ENCODE measurements at regions not wholly inside any gene's neighbourhood (a gene's known extent, or its start where the extent isn't known, plus 50 kb on each side); places are given as distances from the start of the nearest gene placed in this dataset.

DNA sequence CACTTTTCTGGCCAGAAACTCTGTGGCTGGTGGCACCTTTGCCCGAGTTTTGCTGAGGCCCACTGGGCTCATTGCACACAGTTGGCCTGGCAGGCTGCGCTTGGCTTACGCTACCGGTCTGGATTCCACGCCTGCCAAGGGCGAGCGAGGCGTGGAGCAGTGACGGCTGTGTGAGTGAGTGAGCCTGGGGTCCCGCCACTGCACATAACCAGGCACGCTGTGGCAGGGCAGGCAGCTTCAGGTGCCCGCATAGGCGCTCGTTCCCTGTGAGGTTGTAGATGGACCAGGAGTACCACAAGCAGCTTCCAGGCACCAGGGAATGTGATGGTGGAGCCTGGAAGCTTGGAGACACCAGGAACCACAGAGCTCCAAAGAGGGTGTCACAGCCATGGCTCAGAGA lies 190.1 kb upstream of the DEFB112 start:
- Histone ChIP-seq H3K4me2 (ENCODE audit: low read length, poor library complexity, severe bottlenecking) (no peak overlapping the region), H3K18ac (ENCODE audit: low read depth in 1 of 2, low read length in 2 of 2) (no peak overlapping the region), H3K27me3 (ENCODE audit: control insufficient read depth in 1 of 2, insufficient read depth in 1 of 2, low read length in 2 of 2) (no peaks in the 10 kb centered on the region), H4K8ac (ENCODE audit: low read length) (no peak overlapping the region), H2BK15ac (ENCODE audit: low read depth, poor library complexity, severe bottlenecking) (no peak overlapping the region), H3K9me3 (ENCODE audit: control insufficient read depth, low read length) (no peaks in the 10 kb centered on the region), H2BK120ac (ENCODE audit: low read depth, low read length) (no peak overlapping the region), H3K36me3 (ENCODE audit: control insufficient read depth in 1 of 2, insufficient read depth in 2 of 2, low read depth in 1 of 2, low read length in 2 of 2) (no peaks in the 10 kb centered on the region), H3K27ac (ENCODE audit: low read length, poor library complexity, severe bottlenecking) (no peak overlapping the region), H3K14ac (ENCODE audit: low read length in 2 of 2) (no peak overlapping the region), H2AFZ (ENCODE audit: low read depth, low read length) (no peak overlapping the region), H3K4me3 (ENCODE audit: insufficient read depth in 1 of 2, low read depth in 1 of 2, low read length in 2 of 2) (no peak overlapping the region), H3K4me1 (ENCODE audit: control insufficient read depth, insufficient read depth, low read depth, low read length) (peaks cover 2% of the 10 kb centered on the region), H2BK5ac (ENCODE audit: low read depth, low read length, poor library complexity, severe bottlenecking) (no peak overlapping the region), H3K4ac (ENCODE audit: low read depth in 1 of 2, low read length in 2 of 2) (no peak overlapping the region), H3K23ac (ENCODE audit: low read length in 2 of 2) (no peak overlapping the region), H3K9ac (ENCODE audit: low read length) (no peak overlapping the region), H4K91ac (ENCODE audit: low read length) (peak overlapping the region; percentile 61), H3K79me1 (replicated peaks; ENCODE audit: low read length, poor library complexity, severe bottlenecking) (no peaks in the 10 kb centered on the region), H2BK12ac (ENCODE audit: low read length in 2 of 2) (no peak overlapping the region), H2AK5ac (ENCODE audit: low read length, severe bottlenecking) (no peak overlapping the region)
- DNase-seq = no peak
- WGBS = 93% methylated on average over 14 of the region's 14 CpGs

DNA sequence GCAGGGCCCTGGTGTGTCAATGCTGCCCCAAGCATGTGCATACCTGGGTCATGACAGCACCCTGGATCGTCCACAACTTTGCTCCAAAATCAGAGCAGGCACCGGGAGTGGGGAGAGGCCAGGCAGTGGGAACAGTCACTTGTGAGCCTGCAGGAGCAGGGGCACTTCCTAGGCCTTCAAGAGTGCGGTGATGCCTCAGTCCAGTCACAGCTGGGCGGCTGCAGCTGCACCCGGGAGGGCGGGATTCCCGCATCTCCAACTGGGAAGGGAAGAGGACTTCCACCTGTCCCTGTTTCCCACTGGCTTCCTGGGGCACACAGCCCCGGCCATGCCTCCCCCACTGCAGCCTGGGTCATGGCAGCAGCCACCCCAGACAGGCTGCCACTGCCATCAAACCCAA lies 191.3 kb upstream of the DEFB112 start:
- Histone ChIP-seq H3K4ac (ENCODE audit: low read depth in 1 of 2, low read length in 2 of 2) (no peak overlapping the region), H3K4me2 (ENCODE audit: low read length, poor library complexity, severe bottlenecking) (no peak overlapping the region), H3K9me3 (ENCODE audit: control insufficient read depth, low read length) (no peaks in the 10 kb centered on the region), H2AFZ (ENCODE audit: low read depth, low read length) (no peak overlapping the region), H3K4me1 (ENCODE audit: control insufficient read depth, insufficient read depth, low read depth, low read length) (peaks cover 2% of the 10 kb centered on the region), H3K4me3 (ENCODE audit: insufficient read depth in 1 of 2, low read depth in 1 of 2, low read length in 2 of 2) (no peak overlapping the region), H3K36me3 (ENCODE audit: control insufficient read depth in 1 of 2, insufficient read depth in 2 of 2, low read depth in 1 of 2, low read length in 2 of 2) (no peaks in the 10 kb centered on the region), H3K23ac (ENCODE audit: low read length in 2 of 2) (no peak overlapping the region), H3K27me3 (ENCODE audit: control insufficient read depth in 1 of 2, insufficient read depth in 1 of 2, low read length in 2 of 2) (no peaks in the 10 kb centered on the region), H3K79me1 (replicated peaks; ENCODE audit: low read length, poor library complexity, severe bottlenecking) (no peaks in the 10 kb centered on the region), H4K8ac (ENCODE audit: low read length) (no peak overlapping the region), H2BK12ac (ENCODE audit: low read length in 2 of 2) (no peak overlapping the region), H4K91ac (ENCODE audit: low read length) (peak overlapping the region; percentile 39), H3K9ac (ENCODE audit: low read length) (no peak overlapping the region), H2BK120ac (ENCODE audit: low read depth, low read length) (no peak overlapping the region), H3K14ac (ENCODE audit: low read length in 2 of 2) (no peak overlapping the region), H2AK5ac (ENCODE audit: low read length, severe bottlenecking) (no peak overlapping the region), H2BK15ac (ENCODE audit: low read depth, poor library complexity, severe bottlenecking) (no peak overlapping the region), H3K18ac (ENCODE audit: low read depth in 1 of 2, low read length in 2 of 2) (no peak overlapping the region), H3K27ac (ENCODE audit: low read length, poor library complexity, severe bottlenecking) (no peak overlapping the region), H2BK5ac (ENCODE audit: low read depth, low read length, poor library complexity, severe bottlenecking) (no peak overlapping the region)
- WGBS = 79% methylated on average over 8 of the region's 8 CpGs
- DNase-seq = no peak

DNA sequence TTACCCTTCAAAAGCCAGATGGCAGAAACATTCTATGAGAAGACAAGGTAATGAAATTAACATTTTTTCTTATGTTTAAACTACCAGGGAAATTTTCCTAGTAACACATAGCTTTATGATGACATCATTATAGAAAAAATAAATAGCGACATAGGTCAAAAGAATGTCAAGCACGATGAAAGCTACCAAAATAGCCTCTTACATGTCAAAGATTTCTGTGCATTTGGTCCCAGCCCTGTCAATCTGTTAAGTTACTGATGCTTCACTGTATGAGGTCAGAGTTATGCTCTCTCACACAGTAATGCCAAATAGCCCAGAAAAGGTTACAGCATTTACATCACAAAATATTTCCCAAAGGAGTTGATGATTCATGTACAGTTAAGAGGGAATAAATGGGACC lies 199.8 kb upstream of the DEFB112 start:
- no peak overlapping the region for H3K27ac ChIP-seq (ENCODE audit: low read length, poor library complexity, severe bottlenecking)
- H3K23ac ChIP-seq (ENCODE audit: low read length in 2 of 2) = no peak overlapping the region

DNA sequence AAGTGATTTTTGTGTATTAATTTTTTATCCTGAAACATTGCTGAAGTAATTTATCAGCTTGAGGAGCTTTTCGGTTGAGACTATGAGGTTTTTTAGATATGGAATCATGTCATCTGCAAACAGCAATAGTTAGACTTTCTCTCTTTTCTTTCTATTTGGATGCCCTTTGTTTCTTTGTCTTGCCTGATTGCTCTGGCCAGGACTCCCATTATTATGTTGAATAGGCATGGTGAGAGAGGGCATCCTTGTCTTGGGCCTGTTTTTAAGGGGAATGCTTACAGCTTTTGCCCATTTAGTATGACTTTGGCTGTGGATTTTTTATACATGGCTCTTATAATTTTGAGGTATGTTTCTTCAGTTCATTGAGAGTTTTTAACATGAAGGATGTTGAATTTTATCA lies 207.6 kb upstream of the DEFB112 start:
- H3K4ac ChIP-seq (ENCODE audit: low read depth in 1 of 2, low read length in 2 of 2) = no peak overlapping the region
- no peak overlapping the region for H3K4me2 ChIP-seq (ENCODE audit: low read length, poor library complexity, severe bottlenecking)
- no peak overlapping the region for H3K18ac ChIP-seq (ENCODE audit: low read depth in 1 of 2, low read length in 2 of 2)
- H3K27me3 ChIP-seq (ENCODE audit: control insufficient read depth in 1 of 2, insufficient read depth in 1 of 2, low read length in 2 of 2) = no peaks in the 10 kb centered on the region
- H2BK120ac ChIP-seq (ENCODE audit: low read depth, low read length) = no peak overlapping the region
- no peaks in the 10 kb centered on the region for H3K9me3 ChIP-seq (ENCODE audit: control insufficient read depth, low read length)
- H4K8ac ChIP-seq (ENCODE audit: low read length) = no peak overlapping the region
- no peak for DNase-seq
- no peak overlapping the region for H2BK12ac ChIP-seq (ENCODE audit: low read length in 2 of 2)
- no peak overlapping the region for H3K4me3 ChIP-seq (ENCODE audit: insufficient read depth in 1 of 2, low read depth in 1 of 2, low read length in 2 of 2)
- H3K23ac ChIP-seq (ENCODE audit: low read length in 2 of 2) = no peak overlapping the region
- H3K36me3 ChIP-seq (ENCODE audit: control insufficient read depth in 1 of 2, insufficient read depth in 2 of 2, low read depth in 1 of 2, low read length in 2 of 2) = no peaks in the 10 kb centered on the region
- no peak overlapping the region for H2BK15ac ChIP-seq (ENCODE audit: low read depth, poor library complexity, severe bottlenecking)
- no peak overlapping the region for H2AFZ ChIP-seq (ENCODE audit: low read depth, low read length)
- no peak overlapping the region for H2BK5ac ChIP-seq (ENCODE audit: low read depth, low read length, poor library complexity, severe bottlenecking)
- WGBS = 100% methylated on average over 1 of the region's 1 CpG
- no peak overlapping the region for H3K14ac ChIP-seq (ENCODE audit: low read length in 2 of 2)
- no peak overlapping the region for H3K27ac ChIP-seq (ENCODE audit: low read length, poor library complexity, severe bottlenecking)
- no peaks in the 10 kb centered on the region for H3K79me1 ChIP-seq (replicated peaks; ENCODE audit: low read length, poor library complexity, severe bottlenecking)
- H3K9ac ChIP-seq (ENCODE audit: low read length) = no peak overlapping the region
- no peak overlapping the region for H2AK5ac ChIP-seq (ENCODE audit: low read length, severe bottlenecking)
- H4K91ac ChIP-seq (ENCODE audit: low read length) = no peak overlapping the region
- no peaks in the 10 kb centered on the region for H3K4me1 ChIP-seq (ENCODE audit: control insufficient read depth, insufficient read depth, low read depth, low read length)

More for the DNA sequence above, 199.8 kb upstream of the DEFB112 start:
- Histone ChIP-seq H3K79me1 (replicated peaks; ENCODE audit: low read length, poor library complexity, severe bottlenecking) (no peaks in the 10 kb centered on the region), H3K9me3 (ENCODE audit: control insufficient read depth, low read length) (no peaks in the 10 kb centered on the region), H3K4me2 (ENCODE audit: low read length, poor library complexity, severe bottlenecking) (no peak overlapping the region), H2BK5ac (ENCODE audit: low read depth, low read length, poor library complexity, severe bottlenecking) (no peak overlapping the region), H2AFZ (ENCODE audit: low read depth, low read length) (no peak overlapping the region), H2BK15ac (ENCODE audit: low read depth, poor library complexity, severe bottlenecking) (no peak overlapping the region), H3K4me3 (ENCODE audit: insufficient read depth in 1 of 2, low read depth in 1 of 2, low read length in 2 of 2) (no peak overlapping the region), H3K18ac (ENCODE audit: low read depth in 1 of 2, low read length in 2 of 2) (no peak overlapping the region), H4K8ac (ENCODE audit: low read length) (no peak overlapping the region), H3K9ac (ENCODE audit: low read length) (no peak overlapping the region), H3K4me1 (ENCODE audit: control insufficient read depth, insufficient read depth, low read depth, low read length) (no peaks in the 10 kb centered on the region), H3K14ac (ENCODE audit: low read length in 2 of 2) (no peak overlapping the region), H2BK120ac (ENCODE audit: low read depth, low read length) (no peak overlapping the region), H4K91ac (ENCODE audit: low read length) (no peak overlapping the region), H3K27me3 (ENCODE audit: control insufficient read depth in 1 of 2, insufficient read depth in 1 of 2, low read length in 2 of 2) (no peaks in the 10 kb centered on the region), H2AK5ac (ENCODE audit: low read length, severe bottlenecking) (no peak overlapping the region), H3K4ac (ENCODE audit: low read depth in 1 of 2, low read length in 2 of 2) (no peak overlapping the region), H3K36me3 (ENCODE audit: control insufficient read depth in 1 of 2, insufficient read depth in 2 of 2, low read depth in 1 of 2, low read length in 2 of 2) (no peaks in the 10 kb centered on the region), H2BK12ac (ENCODE audit: low read length in 2 of 2) (no peak overlapping the region)
- 43% methylated on average over 2 of the region's 2 CpGs for WGBS
- peak; percentile 10 for DNase-seq
